Natural killer cell (primary cell): ENCODE measurements at regions not wholly inside any gene's neighbourhood (a gene's known extent, or its start where the extent isn't known, plus 50 kb on each side); places are given as distances from the start of the nearest gene placed in this dataset.

Experiments
- ATAC-seq, 3 donors: fragments of 150-1000 bp in 2 of 3; fragments of 200-7000 bp in 1 of 3; cut with Tn5 transposase; 1 replicate in 1 of 3; 2 replicates in 2 of 3; pipeline ENCODE4 v1.10.0; 2021; ENCODE audit warnings: mild to moderate bottlenecking in 2 of 3, moderate library complexity in 2 of 3
- DNase-seq, 2 donors: peaks; one replicate each; pipeline versions ENCODE4 v3.0.0 to v3.0.0-alpha.2; 2013 to 2021; ENCODE audit warnings: mixed read lengths in 1 of 2
- H3K27ac ChIP-seq: one replicate; pipeline ENCODE4 v1.5.1; 2013; ENCODE audit warnings: mild to moderate bottlenecking, low read length
- H3K27me3 ChIP-seq: one replicate; pipeline ENCODE4 v1.6.1; 2013; ENCODE audit warnings: low read length; ENCODE audit not compliant: control insufficient read depth, insufficient read depth
- H3K36me3 ChIP-seq: one replicate; pipeline ENCODE4 v1.6.1; 2013; ENCODE audit warnings: low read length; ENCODE audit not compliant: control insufficient read depth, insufficient read depth
- H3K4me1 ChIP-seq: one replicate; pipeline ENCODE4 v1.6.1; 2013; ENCODE audit warnings: low read length; ENCODE audit not compliant: control insufficient read depth, insufficient read depth
- H3K4me3 ChIP-seq: one replicate; pipeline ENCODE4 v1.5.1; 2013; ENCODE audit warnings: low read length
- H3K9me3 ChIP-seq: one replicate; pipeline ENCODE4 v1.6.1; 2013; ENCODE audit warnings: low read length; ENCODE audit not compliant: control insufficient read depth, insufficient read depth
- H3K27ac Mint-ChIP-seq, 2 donors: one replicate each; pipeline ENCODE4 v1.8.0; 2022; ENCODE audit warnings: mild to moderate bottlenecking in 2 of 2, mixed read lengths in 2 of 2, moderate library complexity in 1 of 2
- H3K27me3 Mint-ChIP-seq, 2 donors: one replicate each; pipeline ENCODE4 v1.8.0; 2022; ENCODE audit warnings: low read depth in 2 of 2, mixed read lengths in 2 of 2
- H3K36me3 Mint-ChIP-seq: one replicate; pipeline ENCODE4 v1.8.0; 2022; ENCODE audit warnings: mixed read lengths
- H3K4me1 Mint-ChIP-seq, 2 donors: one replicate each; pipeline ENCODE4 v1.8.0; 2022; ENCODE audit warnings: mixed read lengths in 2 of 2
- H3K4me3 Mint-ChIP-seq: one replicate; pipeline ENCODE4 v1.8.0; 2022; ENCODE audit warnings: mild to moderate bottlenecking, moderate library complexity, mixed read lengths
- H3K9me3 Mint-ChIP-seq, 2 donors: one replicate each; pipeline ENCODE4 v1.8.0; 2022; ENCODE audit warnings: mixed read lengths in 2 of 2
- WGBS: methylation state at CpG from one replicate; pipeline ENCODE4 v1.1.7; 2013; ENCODE audit warnings: missing lambda C conversion rate; ENCODE audit not compliant: insufficient coverage; 5-methylcytosine and 5-hydroxymethylcytosine counted together
- intact Hi-C: fragments of 100-400 bp; cut with micrococcal nuclease; formaldehyde crosslinking; loops from one replicate; pipeline ENCODE4 v1.14.2; 2022
- TF ChIP-seq, protein P1 (sequence below): fragments of 200-600 bp; IDR thresholded peaks from one replicate; pipeline ENCODE4 v1.8.0; 2022; ENCODE audit warnings: antibody characterized with exemption

DNA sequence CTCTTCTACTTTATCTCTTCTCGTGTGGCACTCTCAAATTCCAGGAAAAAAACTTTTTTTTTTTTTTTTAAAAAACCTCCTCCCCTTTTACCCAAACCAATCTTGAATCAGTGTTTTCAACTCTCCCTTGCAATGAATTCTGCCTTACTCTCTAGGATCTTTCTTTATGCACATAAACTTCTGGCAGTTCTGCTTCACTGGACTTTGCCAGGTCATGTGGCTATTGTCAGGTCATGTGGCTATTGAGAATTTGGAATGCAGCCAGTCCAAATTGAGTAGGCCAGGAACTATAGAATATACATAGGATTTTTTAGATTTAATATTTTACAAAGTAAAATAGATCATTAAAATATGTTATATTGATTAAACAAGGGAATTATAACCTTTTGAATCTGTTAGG lies 218.2 kb downstream of the TMTC3 start:
- DNase-seq = no peak
- H3K4me3 ChIP-seq = no peak overlapping the region
- intact Hi-C loops = no loop called here
- H3K27ac ChIP-seq = no peak overlapping the region
- H3K4me3 Mint-ChIP-seq = no peak overlapping the region
- TF ChIP-seq, protein P1, sequence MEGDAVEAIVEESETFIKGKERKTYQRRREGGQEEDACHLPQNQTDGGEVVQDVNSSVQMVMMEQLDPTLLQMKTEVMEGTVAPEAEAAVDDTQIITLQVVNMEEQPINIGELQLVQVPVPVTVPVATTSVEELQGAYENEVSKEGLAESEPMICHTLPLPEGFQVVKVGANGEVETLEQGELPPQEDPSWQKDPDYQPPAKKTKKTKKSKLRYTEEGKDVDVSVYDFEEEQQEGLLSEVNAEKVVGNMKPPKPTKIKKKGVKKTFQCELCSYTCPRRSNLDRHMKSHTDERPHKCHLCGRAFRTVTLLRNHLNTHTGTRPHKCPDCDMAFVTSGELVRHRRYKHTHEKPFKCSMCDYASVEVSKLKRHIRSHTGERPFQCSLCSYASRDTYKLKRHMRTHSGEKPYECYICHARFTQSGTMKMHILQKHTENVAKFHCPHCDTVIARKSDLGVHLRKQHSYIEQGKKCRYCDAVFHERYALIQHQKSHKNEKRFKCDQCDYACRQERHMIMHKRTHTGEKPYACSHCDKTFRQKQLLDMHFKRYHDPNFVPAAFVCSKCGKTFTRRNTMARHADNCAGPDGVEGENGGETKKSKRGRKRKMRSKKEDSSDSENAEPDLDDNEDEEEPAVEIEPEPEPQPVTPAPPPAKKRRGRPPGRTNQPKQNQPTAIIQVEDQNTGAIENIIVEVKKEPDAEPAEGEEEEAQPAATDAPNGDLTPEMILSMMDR = no peak
- H3K4me1 Mint-ChIP-seq = no peaks in the 10 kb centered on the region
- no peak for ATAC-seq
- no peaks in the 10 kb centered on the region for H3K27me3 ChIP-seq
- no peaks in the 10 kb centered on the region for H3K4me1 ChIP-seq
- H3K9me3 Mint-ChIP-seq = peaks cover 8 to 9% of the 10 kb centered on the region in 2 donors
- H3K27me3 Mint-ChIP-seq = no peaks in the 10 kb centered on the region
- no peak overlapping the region for H3K27ac Mint-ChIP-seq
- no peaks in the 10 kb centered on the region for H3K9me3 ChIP-seq
- H3K36me3 ChIP-seq = no peaks in the 10 kb centered on the region
- H3K36me3 Mint-ChIP-seq = no peaks in the 10 kb centered on the region
- WGBS = 68% methylated on average over 1 of the region's 1 CpG

DNA sequence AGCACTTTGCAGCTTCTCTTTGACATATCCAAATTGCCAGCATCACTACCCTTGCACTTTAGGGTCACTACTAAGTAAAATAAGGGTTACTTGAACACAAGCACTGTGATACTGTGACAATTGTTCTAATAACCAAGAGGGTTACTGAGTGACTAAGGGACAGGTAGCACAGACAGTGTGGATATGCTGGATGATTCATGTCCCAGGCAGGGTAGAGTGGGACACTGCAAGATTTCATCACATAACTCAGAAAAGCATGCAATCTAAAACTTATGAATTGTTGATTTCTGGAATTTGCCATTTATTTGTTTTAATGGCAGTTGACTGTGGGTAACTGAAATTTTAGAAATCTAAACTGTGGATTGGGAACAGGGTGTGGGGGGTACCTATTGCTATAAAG lies 218.8 kb downstream of the KITLG start:
- Mint-ChIP-seq H3K9me3 (peaks cover 6 to 7% of the 10 kb centered on the region in 2 donors), H3K4me1 (no peaks in the 10 kb centered on the region), H3K27me3 (no peaks in the 10 kb centered on the region), H3K4me3 (no peak overlapping the region), H3K36me3 (no peaks in the 10 kb centered on the region), H3K27ac (no peak overlapping the region)
- TF ChIP-seq, protein P1 = no peak
- H3K27ac ChIP-seq = no peak overlapping the region
- DNase-seq (no peak), ATAC-seq (no peak)
- H3K27me3 ChIP-seq = no peaks in the 10 kb centered on the region
- H3K4me1 ChIP-seq = no peaks in the 10 kb centered on the region
- no peaks in the 10 kb centered on the region for H3K9me3 ChIP-seq
- intact Hi-C loops = no loop called here
- no peak overlapping the region for H3K4me3 ChIP-seq
- H3K36me3 ChIP-seq = no peaks in the 10 kb centered on the region

DNA sequence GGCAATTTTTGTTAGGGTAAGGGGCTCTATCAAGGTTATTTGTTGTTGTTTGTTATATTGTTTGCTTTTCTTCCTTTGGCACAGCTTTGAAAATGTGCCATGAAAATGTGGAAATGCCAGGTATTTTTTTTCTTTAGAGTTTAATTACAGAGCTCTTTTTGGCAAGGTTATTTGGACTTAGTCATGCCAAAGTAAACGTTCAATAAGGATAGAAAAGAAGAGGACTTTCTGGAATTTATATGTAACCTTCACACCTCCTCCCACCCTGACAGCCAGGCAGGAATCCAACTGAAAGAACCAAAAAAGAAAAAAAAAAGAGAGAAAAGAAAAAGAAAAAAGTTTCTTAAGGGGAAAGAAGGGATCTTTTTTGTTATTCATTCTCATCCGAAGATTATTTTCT lies 217.8 kb downstream of the KITLG start:
- no peaks in the 10 kb centered on the region for H3K36me3 ChIP-seq
- Mint-ChIP-seq H3K9me3 (peaks cover 6 to 7% of the 10 kb centered on the region in 2 donors), H3K27ac (no peak overlapping the region), H3K27me3 (no peaks in the 10 kb centered on the region), H3K4me3 (no peak overlapping the region), H3K36me3 (no peaks in the 10 kb centered on the region), H3K4me1 (no peaks in the 10 kb centered on the region)
- DNase-seq (no peak), ATAC-seq (no peak)
- H3K27ac ChIP-seq = no peak overlapping the region
- no peaks in the 10 kb centered on the region for H3K27me3 ChIP-seq
- TF ChIP-seq, protein P1 = no peak
- WGBS = no CpG with 5 or more reads among the region's 2 CpGs
- no peaks in the 10 kb centered on the region for H3K9me3 ChIP-seq
- intact Hi-C loops = no loop called here
- no peak overlapping the region for H3K4me3 ChIP-seq
- no peaks in the 10 kb centered on the region for H3K4me1 ChIP-seq

DNA sequence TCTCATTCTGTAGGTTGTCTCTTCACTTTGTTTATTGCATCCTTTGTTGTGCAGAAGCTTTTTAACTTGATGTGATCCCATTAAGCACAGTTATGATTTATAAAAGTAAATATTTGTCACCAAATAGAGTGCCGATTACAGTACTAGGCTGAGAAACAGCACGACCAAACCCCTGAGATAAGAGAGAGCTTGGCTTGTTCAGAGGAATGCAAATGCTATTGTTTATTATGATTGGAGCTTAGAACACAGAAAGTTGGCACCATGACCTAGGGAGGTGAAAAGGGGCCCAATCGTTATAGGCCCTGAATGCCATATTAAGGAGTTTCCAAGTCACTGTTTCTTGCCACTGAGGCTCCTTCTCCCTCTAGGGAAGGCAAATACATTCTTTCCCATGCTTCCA lies 214.9 kb downstream of the KITLG start:
- H3K27ac ChIP-seq = no peak overlapping the region
- H3K27me3 ChIP-seq = no peaks in the 10 kb centered on the region
- intact Hi-C loops = no loop called here
- Mint-ChIP-seq H3K4me1 (no peaks in the 10 kb centered on the region), H3K36me3 (no peaks in the 10 kb centered on the region), H3K27ac (no peak overlapping the region), H3K4me3 (no peak overlapping the region), H3K9me3 (peaks cover under 1 to 7% of the 10 kb centered on the region in 2 donors), H3K27me3 (no peaks in the 10 kb centered on the region)
- no peaks in the 10 kb centered on the region for H3K9me3 ChIP-seq
- DNase-seq (no peak), ATAC-seq (no peak)
- H3K36me3 ChIP-seq = no peaks in the 10 kb centered on the region
- TF ChIP-seq, protein P1 = no peak
- no peaks in the 10 kb centered on the region for H3K4me1 ChIP-seq
- WGBS = 90% methylated on average over 3 of the region's 3 CpGs
- H3K4me3 ChIP-seq = no peak overlapping the region
